ENCODE measurements at regions not wholly inside any gene's neighbourhood (a gene's known extent, or its start where the extent isn't known, plus 50 kb on each side); places are given as distances from the start of the nearest gene placed in this dataset.

DNA sequence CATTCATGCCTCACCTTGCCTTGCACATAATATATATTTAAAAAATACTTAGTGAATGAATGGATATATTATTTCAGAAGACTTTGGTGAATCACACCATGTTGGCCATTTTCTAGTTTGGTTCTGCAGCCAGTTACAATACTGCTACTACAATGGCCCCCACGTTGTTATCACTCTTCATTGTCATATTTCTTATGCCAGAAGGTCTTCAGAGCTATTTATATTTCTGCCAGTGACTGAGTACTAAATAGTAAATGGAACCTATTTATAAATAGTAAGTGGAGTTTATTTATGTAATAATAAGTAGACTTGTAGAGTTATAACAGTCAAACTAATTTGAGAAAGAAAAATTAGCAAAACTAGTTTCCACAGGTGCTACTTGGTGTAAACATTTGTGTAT lies 516.6 kb upstream of the SYT4 start:
- Mint-ChIP-seq H3K27me3 (no peaks in the 10 kb centered on the region), H3K27ac (no peak overlapping the region), H3K4me3 (no peak overlapping the region), H3K9me3 (no peaks in the 10 kb centered on the region), H3K4me1 (no peaks in the 10 kb centered on the region), H3K36me3 (no peaks in the 10 kb centered on the region)
- no peak for ATAC-seq (ENCODE audit: low read depth in 2 of 2)
- no peak for DNase-seq

DNA sequence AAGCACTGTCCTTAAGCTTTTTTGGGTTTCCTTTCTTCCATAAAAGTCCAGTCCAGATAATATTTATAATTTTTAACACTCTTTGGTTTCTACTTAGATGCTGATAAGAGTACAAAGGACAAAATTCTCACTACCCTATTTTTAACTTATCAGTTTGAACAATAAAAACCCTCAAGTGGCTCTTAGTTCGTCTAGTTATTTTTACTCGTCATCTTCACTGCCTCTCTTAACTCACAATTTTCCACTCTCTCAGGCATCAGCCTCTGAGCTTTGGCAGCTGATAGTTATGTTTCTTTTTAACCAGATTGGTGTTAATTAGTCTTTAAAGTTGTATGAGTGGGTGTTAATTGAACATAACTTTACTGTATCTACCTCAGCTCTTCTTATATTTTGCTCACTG lies 517.1 kb upstream of the SYT4 start:
- Mint-ChIP-seq H3K9me3 (no peaks in the 10 kb centered on the region), H3K4me1 (no peaks in the 10 kb centered on the region), H3K27me3 (no peaks in the 10 kb centered on the region), H3K27ac (no peak overlapping the region), H3K36me3 (no peaks in the 10 kb centered on the region), H3K4me3 (no peak overlapping the region)
- DNase-seq (no peak), ATAC-seq (ENCODE audit: low read depth in 2 of 2) (no peak)

DNA sequence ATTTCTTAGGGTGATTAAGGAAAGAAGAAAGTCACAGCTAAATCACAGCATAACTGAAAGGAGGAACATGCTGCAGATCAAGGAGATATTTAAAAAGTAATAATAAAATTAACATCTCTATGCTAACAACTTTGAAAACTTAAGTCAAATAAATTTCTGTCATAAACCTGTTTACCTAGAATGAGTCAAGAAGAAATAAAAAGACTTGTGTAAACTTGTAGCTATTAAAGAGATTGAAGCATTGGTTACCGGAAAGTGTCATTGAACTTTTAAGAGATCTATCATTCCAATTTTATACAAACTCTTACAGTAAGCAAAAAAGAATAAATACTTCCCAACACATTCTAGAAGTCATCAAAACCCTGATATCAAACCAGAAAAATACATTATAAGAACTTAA lies 520.1 kb upstream of the SYT4 start:
- Mint-ChIP-seq H3K27me3 (no peaks in the 10 kb centered on the region), H3K9me3 (peaks cover 0 to 9% (median 3%) of the 10 kb centered on the region in 7 donors), H3K27ac (no peak overlapping the region), H3K36me3 (no peaks in the 10 kb centered on the region), H3K4me3 (no peak overlapping the region), H3K4me1 (no peaks in the 10 kb centered on the region)
- DNase-seq (no peak), ATAC-seq (ENCODE audit: low read depth in 2 of 2) (no peak)

DNA sequence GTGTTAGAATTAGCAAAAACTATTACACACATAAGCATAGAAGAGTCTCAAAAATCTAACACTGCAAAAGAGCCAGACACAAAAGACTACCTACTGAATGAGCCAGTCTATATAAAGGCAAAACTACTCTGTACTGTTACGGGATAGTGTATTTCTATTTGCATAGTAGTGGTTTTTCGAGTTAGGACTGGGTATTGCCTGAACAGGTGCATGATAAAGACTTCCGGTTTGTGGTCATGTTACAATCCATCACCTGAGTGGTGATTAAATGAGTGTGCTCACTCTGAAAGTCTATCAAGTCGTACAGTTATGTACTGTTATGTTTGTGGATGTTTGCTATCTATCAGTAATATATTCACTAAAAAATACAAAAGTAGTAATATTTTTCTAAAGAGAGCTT lies 523.3 kb upstream of the SYT4 start:
- no peak overlapping the region for H3K27ac Mint-ChIP-seq
- no peak for ATAC-seq (ENCODE audit: low read depth in 2 of 2)

DNA sequence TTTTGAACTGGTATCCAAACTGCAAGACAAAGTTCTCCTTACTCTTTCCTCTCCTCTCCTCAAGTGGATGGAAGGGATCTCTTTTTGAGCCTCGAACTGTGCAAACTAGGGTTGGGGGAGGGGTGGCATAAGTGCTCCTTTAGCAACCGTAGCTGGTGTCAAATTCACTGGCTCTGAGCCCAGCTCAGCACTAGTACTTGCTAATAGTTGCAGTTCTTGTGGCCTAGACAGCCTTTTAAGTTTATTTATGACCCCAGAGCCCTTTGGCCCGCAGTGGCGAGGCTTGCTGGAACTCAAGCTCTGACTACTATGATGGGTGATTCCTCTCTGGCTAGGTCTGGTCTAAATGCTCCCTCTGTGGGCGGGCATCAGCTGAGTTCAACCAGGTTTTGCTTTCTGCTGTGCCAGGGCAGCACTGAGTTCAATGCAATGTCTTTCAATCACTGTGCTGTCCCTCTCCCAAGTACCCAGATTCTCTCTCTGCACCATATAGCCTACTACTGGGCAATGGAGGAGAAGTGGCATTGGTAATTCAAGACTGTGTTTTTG lies 528.4 kb upstream of the SYT4 start:
- DNase-seq, result no peak
- Mint-ChIP-seq H3K9me3 (peaks cover 0 to 13% (median 4%) of the 10 kb centered on the region in 7 donors), H3K27ac (no peak overlapping the region), H3K4me3 (peak overlapping the region in 2 of 8 donors; percentile 21 to 42), H3K4me1 (no peaks in the 10 kb centered on the region), H3K36me3 (no peaks in the 10 kb centered on the region), H3K27me3 (no peaks in the 10 kb centered on the region)
- no peak for ATAC-seq (ENCODE audit: low read depth in 2 of 2)

More for the DNA sequence above, 523.3 kb upstream of the SYT4 start:
- H3K27me3 Mint-ChIP-seq, result no peaks in the 10 kb centered on the region
- no peaks in the 10 kb centered on the region for H3K36me3 Mint-ChIP-seq
- DNase-seq, result no peak
- H3K9me3 Mint-ChIP-seq, result peaks cover 0 to 13% (median 3%) of the 10 kb centered on the region in 7 donors
- no peak overlapping the region for H3K4me3 Mint-ChIP-seq
- H3K4me1 Mint-ChIP-seq, result no peaks in the 10 kb centered on the region

DNA sequence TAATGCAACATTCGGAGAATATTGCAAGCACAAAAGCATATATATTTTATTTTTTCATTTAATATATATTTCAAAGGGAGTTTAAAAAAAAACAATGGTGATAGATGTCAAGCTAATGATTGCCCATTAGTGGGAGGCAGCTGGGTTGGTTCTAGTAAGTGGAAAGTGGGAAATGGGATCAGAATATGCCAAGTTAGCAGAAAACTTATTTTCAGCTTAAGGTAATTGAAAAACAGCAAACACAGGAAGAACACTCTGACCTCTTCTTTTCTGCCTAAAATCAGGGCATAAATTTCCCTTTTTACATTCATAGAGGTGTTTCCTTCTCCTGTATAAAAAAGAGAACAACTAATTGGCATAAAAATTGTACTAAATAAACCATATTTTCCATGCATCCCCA lies 535.3 kb upstream of the SYT4 start:
- H3K4me1 Mint-ChIP-seq, result no peaks in the 10 kb centered on the region
- ATAC-seq (ENCODE audit: low read depth in 2 of 2), result no peak
- H3K36me3 Mint-ChIP-seq, result no peaks in the 10 kb centered on the region
- no peaks in the 10 kb centered on the region for H3K27me3 Mint-ChIP-seq
- no peak overlapping the region for H3K27ac Mint-ChIP-seq
- no peak for DNase-seq
- H3K9me3 Mint-ChIP-seq, result peaks cover 0 to 7% (median 3%) of the 10 kb centered on the region in 7 donors
- H3K4me3 Mint-ChIP-seq, result no peak overlapping the region

DNA sequence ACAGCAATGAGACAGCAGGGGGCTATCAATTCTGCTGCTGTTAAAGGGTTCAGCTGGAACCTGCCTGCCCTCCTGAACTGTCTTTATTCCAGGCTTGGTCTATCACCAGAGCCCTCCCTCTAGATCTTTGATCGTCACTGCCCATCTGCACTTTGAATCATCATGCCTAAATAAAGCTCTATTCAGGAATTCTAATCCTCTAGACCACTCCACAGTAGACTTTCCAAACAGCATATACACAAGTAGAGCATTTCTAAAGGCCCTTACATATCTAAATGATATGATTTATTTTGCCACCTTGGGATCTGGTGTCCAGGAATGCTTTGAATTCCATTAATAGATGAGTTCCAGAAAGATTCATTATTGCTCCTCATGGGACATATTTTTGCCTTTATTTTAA lies 542.1 kb upstream of the SYT4 start:
- DNase-seq (no peak), ATAC-seq (ENCODE audit: low read depth in 2 of 2) (no peak)
- no peak overlapping the region for H3K27ac Mint-ChIP-seq
- H3K4me1 Mint-ChIP-seq, result no peaks in the 10 kb centered on the region
- no peaks in the 10 kb centered on the region for H3K36me3 Mint-ChIP-seq
- H3K4me3 Mint-ChIP-seq, result no peak overlapping the region
- H3K27me3 Mint-ChIP-seq, result no peaks in the 10 kb centered on the region
- H3K9me3 Mint-ChIP-seq, result peaks cover 0 to 7% (median 2%) of the 10 kb centered on the region in 7 donors

DNA sequence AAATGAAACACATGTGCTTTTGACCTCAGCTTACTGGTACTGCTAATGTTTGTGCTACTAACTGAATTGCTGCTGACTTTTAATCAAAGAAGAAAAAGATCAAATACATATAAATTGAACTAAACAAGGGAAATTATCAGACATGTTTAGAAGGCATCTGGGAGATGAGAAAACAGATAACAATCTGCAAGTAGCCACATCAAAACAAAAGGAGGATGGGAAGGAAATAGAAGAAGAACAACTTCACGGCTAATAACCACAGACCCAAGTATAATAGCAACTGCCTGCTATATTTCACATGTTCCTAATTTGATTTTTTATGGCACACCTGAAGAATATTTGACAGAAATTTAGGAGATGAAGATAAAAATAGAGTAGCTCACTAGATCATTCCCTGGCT lies 542.6 kb upstream of the SYT4 start:
- no peaks in the 10 kb centered on the region for H3K4me1 Mint-ChIP-seq
- no peak for ATAC-seq (ENCODE audit: low read depth in 2 of 2)
- peaks cover 0 to 2% (median 0%) of the 10 kb centered on the region in 3 donors for H3K27me3 Mint-ChIP-seq
- H3K9me3 Mint-ChIP-seq, result peaks cover 0 to 7% (median 2%) of the 10 kb centered on the region in 7 donors
- H3K27ac Mint-ChIP-seq, result no peak overlapping the region
- H3K36me3 Mint-ChIP-seq, result no peaks in the 10 kb centered on the region
- no peak overlapping the region for H3K4me3 Mint-ChIP-seq
- no peak for DNase-seq

DNA sequence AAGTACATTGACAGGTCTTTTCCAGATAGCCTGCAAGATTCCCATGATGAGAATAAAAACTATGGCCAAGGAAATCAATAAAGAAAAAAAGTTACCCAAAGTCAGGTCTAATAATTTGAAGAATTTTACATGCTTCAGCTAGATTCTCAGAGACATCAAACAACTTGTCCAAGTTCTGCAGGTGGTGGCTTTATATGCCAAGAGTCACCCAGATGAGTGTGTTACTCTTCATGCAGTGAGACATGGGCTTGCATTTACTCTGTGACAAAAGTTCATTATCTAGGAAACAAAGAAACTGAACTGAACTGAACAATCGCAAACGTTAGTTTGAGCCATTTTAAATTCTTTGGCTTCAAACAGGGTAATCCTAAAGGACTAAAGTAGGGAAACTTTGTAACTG lies 548.5 kb upstream of the SYT4 start:
- H3K27me3 Mint-ChIP-seq, result peaks cover 0 to 4% (median 0%) of the 10 kb centered on the region in 3 donors
- no peak overlapping the region for H3K4me3 Mint-ChIP-seq
- H3K27ac Mint-ChIP-seq, result no peak overlapping the region
- no peaks in the 10 kb centered on the region for H3K36me3 Mint-ChIP-seq
- DNase-seq (no peak), ATAC-seq (ENCODE audit: low read depth in 2 of 2) (no peak)
- H3K9me3 Mint-ChIP-seq, result peaks cover 0 to 5% (median 0%) of the 10 kb centered on the region in 7 donors
- H3K4me1 Mint-ChIP-seq, result no peaks in the 10 kb centered on the region

DNA sequence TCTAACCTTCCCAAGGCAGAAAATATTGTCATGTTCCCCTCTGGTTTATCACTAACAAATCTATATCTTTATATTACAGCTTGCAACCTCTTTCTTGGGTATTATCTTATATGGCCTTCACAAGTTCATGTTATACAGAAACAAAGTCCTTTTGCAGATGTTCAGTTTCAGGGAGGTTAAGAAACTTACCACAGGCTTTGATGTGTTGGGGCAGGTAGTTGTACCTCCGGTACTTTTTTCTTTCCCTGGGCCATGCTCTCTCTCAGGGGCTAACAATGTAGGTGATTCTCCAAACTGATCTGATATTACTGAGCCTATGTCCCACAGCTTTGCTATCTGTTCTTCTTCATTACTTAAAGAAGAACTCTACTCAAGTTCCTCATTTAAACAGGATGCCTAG lies 548.9 kb upstream of the SYT4 start:
- Mint-ChIP-seq H3K36me3 (no peaks in the 10 kb centered on the region), H3K9me3 (peaks cover 0 to 5% (median 0%) of the 10 kb centered on the region in 7 donors), H3K4me1 (no peaks in the 10 kb centered on the region), H3K27me3 (peaks cover 0 to 4% (median 0%) of the 10 kb centered on the region in 3 donors), H3K27ac (no peak overlapping the region), H3K4me3 (no peak overlapping the region)
- DNase-seq (no peak), ATAC-seq (ENCODE audit: low read depth in 2 of 2) (no peak)

DNA sequence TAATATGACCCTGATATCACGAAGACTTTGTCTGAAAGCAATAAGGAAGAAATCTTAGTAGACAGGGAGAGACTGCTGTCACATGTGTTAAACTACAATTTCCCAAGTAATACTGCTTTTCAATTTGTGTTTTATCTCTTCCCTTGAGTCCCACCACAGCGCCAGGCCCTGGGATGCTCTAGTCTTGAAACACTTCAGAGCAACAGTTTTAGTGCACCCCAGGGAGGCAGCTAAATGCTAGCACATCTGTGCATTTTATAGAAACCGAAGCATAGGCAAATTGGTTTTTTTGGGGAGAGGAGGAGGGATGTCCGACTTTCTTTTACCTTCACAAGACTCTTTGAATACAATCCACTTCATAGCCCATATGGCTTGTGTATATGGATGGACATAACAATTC lies 550.0 kb upstream of the SYT4 start:
- Mint-ChIP-seq H3K4me1 (no peaks in the 10 kb centered on the region), H3K9me3 (peaks cover 0 to 5% (median 0%) of the 10 kb centered on the region in 7 donors), H3K27me3 (peaks cover 0 to 4% (median 0%) of the 10 kb centered on the region in 3 donors), H3K36me3 (no peaks in the 10 kb centered on the region), H3K27ac (no peak overlapping the region), H3K4me3 (no peak overlapping the region)
- no peak for ATAC-seq (ENCODE audit: low read depth in 2 of 2)
- no peak for DNase-seq

DNA sequence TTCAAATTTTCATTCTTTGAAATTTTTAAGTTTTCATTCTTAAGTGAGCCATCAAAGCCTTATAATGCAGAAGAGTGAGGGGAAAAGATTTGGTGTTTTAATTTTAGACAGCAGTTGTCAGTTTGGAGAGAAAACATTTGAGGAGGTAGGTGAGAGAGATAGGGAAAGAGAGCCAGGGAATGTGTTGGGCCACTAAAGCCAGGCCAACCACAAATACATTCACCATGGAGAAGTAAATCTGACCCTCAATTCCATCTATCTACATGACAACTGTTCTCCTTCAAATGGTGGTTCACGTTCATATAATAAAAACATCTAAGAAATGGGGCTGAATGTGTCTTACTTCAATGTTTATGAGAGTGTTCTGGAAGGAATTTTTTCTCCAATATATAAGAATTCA lies 553.0 kb upstream of the SYT4 start:
- H3K4me1 Mint-ChIP-seq, result no peaks in the 10 kb centered on the region
- H3K36me3 Mint-ChIP-seq, result no peaks in the 10 kb centered on the region
- H3K27ac Mint-ChIP-seq, result peak overlapping the region in 1 of 6 donors; percentile 18
- no peaks in the 10 kb centered on the region for H3K9me3 Mint-ChIP-seq
- H3K4me3 Mint-ChIP-seq, result no peak overlapping the region
- H3K27me3 Mint-ChIP-seq, result no peaks in the 10 kb centered on the region
- no peak for ATAC-seq (ENCODE audit: low read depth in 2 of 2)
- DNase-seq, result no peak

DNA sequence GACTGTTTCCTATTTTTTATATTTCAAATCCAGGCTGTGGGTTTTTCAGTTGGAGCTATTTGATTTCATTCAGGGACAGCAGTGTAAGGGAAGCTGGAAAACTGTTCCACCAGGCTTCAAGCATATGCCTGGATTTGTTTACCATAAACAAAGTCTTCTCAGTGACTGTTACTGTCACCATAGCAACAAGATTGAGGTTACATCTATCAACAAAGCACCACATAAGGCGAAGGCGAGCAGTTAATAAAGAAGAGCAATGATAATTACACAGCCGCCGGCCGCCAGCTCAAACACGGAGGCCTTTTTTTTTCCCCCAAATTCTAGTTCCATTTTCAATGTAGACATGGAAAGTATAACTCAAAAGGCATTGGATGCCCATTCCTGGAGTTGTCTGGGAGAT lies 553.7 kb upstream of the SYT4 start:
- no peaks in the 10 kb centered on the region for H3K4me1 Mint-ChIP-seq
- no peaks in the 10 kb centered on the region for H3K27me3 Mint-ChIP-seq
- no peak overlapping the region for H3K4me3 Mint-ChIP-seq
- DNase-seq (no peak), ATAC-seq (ENCODE audit: low read depth in 2 of 2) (no peak)
- no peaks in the 10 kb centered on the region for H3K36me3 Mint-ChIP-seq
- H3K27ac Mint-ChIP-seq, result no peak overlapping the region
- no peaks in the 10 kb centered on the region for H3K9me3 Mint-ChIP-seq

DNA sequence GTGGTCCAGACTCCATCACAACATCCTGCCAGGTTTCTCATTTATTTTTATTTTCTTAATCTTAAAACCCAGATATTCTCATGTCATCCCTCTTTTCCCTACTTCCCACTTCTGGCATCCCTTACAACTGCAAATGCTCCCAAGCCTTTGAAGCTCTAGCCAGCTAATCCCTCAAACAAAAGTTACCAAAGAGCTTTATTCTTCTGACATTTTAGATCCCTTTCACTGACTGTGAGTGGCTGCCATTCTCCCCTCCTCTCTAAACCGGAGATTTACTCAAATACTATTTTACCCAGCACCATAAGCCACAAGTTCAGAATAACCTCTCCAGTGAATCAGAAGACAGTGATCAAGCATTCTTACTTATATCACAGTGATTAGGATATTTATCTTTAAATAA lies 569.0 kb upstream of the SYT4 start:
- DNase-seq, result no peak
- no peak overlapping the region for H3K27ac Mint-ChIP-seq

More for the DNA sequence above, 569.0 kb upstream of the SYT4 start:
- Mint-ChIP-seq H3K9me3 (peaks cover 0 to 5% (median 1%) of the 10 kb centered on the region in 7 donors), H3K4me3 (no peak overlapping the region), H3K27me3 (no peaks in the 10 kb centered on the region), H3K4me1 (no peaks in the 10 kb centered on the region), H3K36me3 (no peaks in the 10 kb centered on the region)
- ATAC-seq (ENCODE audit: low read depth in 2 of 2), result no peak

All from naive B cell (primary cell).